ENCODE measurements at regions not wholly inside any gene's neighbourhood (a gene's known extent, or its start where the extent isn't known, plus 50 kb on each side); places are given as distances from the start of the nearest gene placed in this dataset.

- Histone ChIP-seq H3K27me3 (replicated peaks) (no peaks in the 10 kb centered on the region), H3K27ac (no peak overlapping the region), H3K4me3 (ENCODE audit: low read depth, low read length) (no peak overlapping the region), H3K36me3 (replicated peaks) (no peaks in the 10 kb centered on the region)
- no peak for DNase-seq
- in situ Hi-C loops (cut with HindIII; ENCODE audit: low pct_ligation_motif_present, low sequenced_read_pairs): no loop called here
- no peak for TF ChIP-seq CTCF (IDR thresholded peaks at IDR 0.05; ENCODE audit: low read depth, low read length, missing control alignments)
Measured at GRCh38 chr1:223445402-223445801, 52.2 kb downstream of the CCDC185 start.

- Histone ChIP-seq H3K4me3 (ENCODE audit: low read depth, low read length) (no peak overlapping the region), H3K36me3 (replicated peaks) (no peaks in the 10 kb centered on the region), H3K27ac (no peak overlapping the region), H3K27me3 (replicated peaks) (no peaks in the 10 kb centered on the region)
- TF ChIP-seq CTCF (IDR thresholded peaks at IDR 0.05; ENCODE audit: low read depth, low read length, missing control alignments): no peak
- no peak for DNase-seq
- in situ Hi-C loops (cut with HindIII; ENCODE audit: low pct_ligation_motif_present, low sequenced_read_pairs): no loop called here
Measured at GRCh38 chr1:223453902-223454301, 60.7 kb downstream of the CCDC185 start.

- in situ Hi-C loops (cut with HindIII; ENCODE audit: low pct_ligation_motif_present, low sequenced_read_pairs): no loop called here
- TF ChIP-seq CTCF (IDR thresholded peaks at IDR 0.05; ENCODE audit: low read depth, low read length, missing control alignments): no peak
Measured at GRCh38 chr1:223454959-223455358, 61.7 kb downstream of the CCDC185 start.

GRCh38 chr1:223455470-223455869 is 62.3 kb downstream of the CCDC185 start:
- in situ Hi-C loops (cut with HindIII; ENCODE audit: low pct_ligation_motif_present, low sequenced_read_pairs): no loop called here
- Histone ChIP-seq H3K27ac (no peak overlapping the region), H3K27me3 (replicated peaks) (no peaks in the 10 kb centered on the region), H3K4me3 (ENCODE audit: low read depth, low read length) (no peak overlapping the region), H3K36me3 (replicated peaks) (no peaks in the 10 kb centered on the region)
- no peak for DNase-seq
- no peak for TF ChIP-seq CTCF (IDR thresholded peaks at IDR 0.05; ENCODE audit: low read depth, low read length, missing control alignments)

More at GRCh38 chr1:223454959-223455358, 61.7 kb downstream of the CCDC185 start:
- Histone ChIP-seq H3K36me3 (replicated peaks) (no peaks in the 10 kb centered on the region), H3K27me3 (replicated peaks) (no peaks in the 10 kb centered on the region), H3K27ac (no peak overlapping the region), H3K4me3 (ENCODE audit: low read depth, low read length) (no peak overlapping the region)
- no peak for DNase-seq

GRCh38 chr1:223456747-223457146 is 63.5 kb downstream of the CCDC185 start:
- no peaks in the 10 kb centered on the region for H3K27me3 ChIP-seq (replicated peaks)
- TF ChIP-seq CTCF (IDR thresholded peaks at IDR 0.05; ENCODE audit: low read depth, low read length, missing control alignments): no peak
- in situ Hi-C loops (cut with HindIII; ENCODE audit: low pct_ligation_motif_present, low sequenced_read_pairs): no loop called here
- no peaks in the 10 kb centered on the region for H3K36me3 ChIP-seq (replicated peaks)
- no peak overlapping the region for H3K27ac ChIP-seq
- no peak for DNase-seq
- no peak overlapping the region for H3K4me3 ChIP-seq (ENCODE audit: low read depth, low read length)

- Histone ChIP-seq H3K27me3 (replicated peaks) (no peaks in the 10 kb centered on the region), H3K36me3 (replicated peaks) (no peaks in the 10 kb centered on the region), H3K27ac (no peak overlapping the region), H3K4me3 (ENCODE audit: low read depth, low read length) (no peak overlapping the region)
- in situ Hi-C loops (cut with HindIII; ENCODE audit: low pct_ligation_motif_present, low sequenced_read_pairs): no loop called here
- DNase-seq: no peak
- TF ChIP-seq CTCF (IDR thresholded peaks at IDR 0.05; ENCODE audit: low read depth, low read length, missing control alignments): no peak
Measured at GRCh38 chr1:223460566-223461189, 67.5 kb downstream of the CCDC185 start.

All from brain microvascular endothelial cell (primary cell).